ENCODE measurements at regions not wholly inside any gene's neighbourhood (a gene's known extent, or its start where the extent isn't known, plus 50 kb on each side); places are given as distances from the start of the nearest gene placed in this dataset.

GRCh38 chr6:147149092-147149491 is 55.1 kb upstream of the STXBP5 start:
- H3K27ac ChIP-seq, result no peak overlapping the region
- TF ChIP-seq CTCF (conservative IDR thresholded peaks at IDR 0.05), result no peak

- H3K27ac ChIP-seq, result no peak overlapping the region
- no peak for TF ChIP-seq CTCF (conservative IDR thresholded peaks at IDR 0.05)
Observed at GRCh38 chr6:147149826-147150225, 54.4 kb upstream of the STXBP5 start.

GRCh38 chr6:147150293-147150692 is 53.9 kb upstream of the STXBP5 start:
- no peak for TF ChIP-seq CTCF (conservative IDR thresholded peaks at IDR 0.05)
- no peak overlapping the region for H3K27ac ChIP-seq

Measured in VCaP (cell line).